ENCODE measurements at regions not wholly inside any gene's neighbourhood (a gene's known extent, or its start where the extent isn't known, plus 50 kb on each side); places are given as distances from the start of the nearest gene placed in this dataset.
"Not testable (repeated sequence)": the region's sequence is repeated elsewhere in the genome, so short reads cannot be mapped to it uniquely, and the experiment has no call there.

DNA sequence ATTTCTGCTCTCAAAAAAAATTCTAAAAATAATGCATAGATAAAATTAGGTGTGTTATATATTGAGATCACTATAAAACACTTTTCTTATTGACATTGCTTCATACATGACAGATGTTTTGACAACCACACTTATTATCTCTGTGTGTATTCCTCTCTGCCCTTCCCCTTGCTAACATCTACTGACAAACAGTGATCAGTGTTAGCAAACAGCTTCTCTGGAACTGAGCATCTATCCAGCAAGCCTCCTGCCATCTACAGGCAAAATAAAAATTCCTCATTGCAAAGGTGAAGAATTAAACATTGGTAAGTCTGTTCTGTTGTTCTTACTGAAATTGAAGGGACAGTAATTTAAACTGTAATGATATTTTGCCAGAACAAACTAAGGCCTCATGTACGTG, 2153.9 kb downstream of the NCAM2 start:
- DNase-seq (no peak), ATAC-seq (no peak)
- intact Hi-C loops (cut with DNase I, micrococcal nuclease), result no loop called here

DNA sequence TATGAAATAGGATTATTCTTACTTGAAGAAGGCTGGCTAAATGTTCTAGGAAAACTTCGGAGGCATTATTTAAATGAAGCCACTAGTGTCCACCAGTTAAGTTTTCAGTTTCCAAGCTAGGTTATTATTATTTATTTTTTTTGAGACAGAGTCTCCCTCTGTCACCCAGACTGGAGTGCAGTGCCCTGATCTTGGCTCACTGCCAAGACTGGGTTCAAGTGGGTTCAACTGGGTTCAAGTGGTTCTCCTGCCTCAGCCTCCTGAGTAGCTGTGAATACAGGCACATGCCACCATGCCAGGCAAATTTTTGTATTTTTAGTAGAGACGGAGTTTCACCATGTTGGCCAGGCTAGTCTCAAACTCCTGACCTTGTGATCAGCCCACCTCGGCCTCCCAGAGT, 2155.6 kb downstream of the NCAM2 start:
- intact Hi-C loops (cut with DNase I, micrococcal nuclease); DNase-seq; ATAC-seq: not testable (repeated sequence)

DNA sequence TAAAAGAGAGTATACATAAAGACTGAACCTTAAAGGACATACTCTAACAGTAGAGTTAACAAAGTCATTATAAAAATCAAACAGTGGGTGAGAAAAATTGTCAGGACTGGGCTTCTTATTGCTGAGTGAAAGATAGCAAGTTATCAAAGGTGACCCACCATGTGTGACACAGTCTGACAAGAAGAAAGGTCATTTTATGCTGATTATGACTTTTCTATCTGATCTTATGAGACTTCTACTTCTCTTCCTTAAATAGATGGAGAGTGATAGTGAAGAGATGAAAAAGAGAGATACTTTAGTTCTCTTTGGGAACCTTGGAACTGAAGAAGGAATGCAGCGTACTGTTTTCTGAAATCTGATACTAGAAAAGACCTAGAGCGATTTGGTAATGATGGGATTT, 2157.1 kb downstream of the NCAM2 start:
- intact Hi-C loops (cut with DNase I, micrococcal nuclease), result no loop called here
- no peak for DNase-seq
- no peak for ATAC-seq

DNA sequence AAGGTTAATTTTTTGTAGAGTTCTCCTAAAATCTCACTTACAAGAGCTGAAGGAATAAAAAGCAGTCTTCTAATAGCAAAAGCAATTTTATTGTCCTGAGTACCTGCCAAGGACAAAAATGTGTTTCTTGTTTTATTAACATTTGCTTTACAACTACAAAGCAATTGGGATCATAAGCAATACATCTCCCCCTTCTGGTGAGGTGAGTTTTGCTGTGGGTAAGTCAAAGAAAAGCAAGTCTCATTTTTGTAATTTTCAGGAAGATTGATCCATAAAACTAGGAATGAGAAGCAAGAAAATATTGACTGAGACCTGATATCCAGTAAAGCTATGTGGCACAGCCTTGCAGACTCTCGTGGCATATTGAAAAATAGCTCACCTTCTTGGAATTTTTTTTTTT, 2162.7 kb downstream of the NCAM2 start:
- intact Hi-C loops (cut with DNase I, micrococcal nuclease), result no loop called here
- no peak for ATAC-seq
- no peak for DNase-seq

DNA sequence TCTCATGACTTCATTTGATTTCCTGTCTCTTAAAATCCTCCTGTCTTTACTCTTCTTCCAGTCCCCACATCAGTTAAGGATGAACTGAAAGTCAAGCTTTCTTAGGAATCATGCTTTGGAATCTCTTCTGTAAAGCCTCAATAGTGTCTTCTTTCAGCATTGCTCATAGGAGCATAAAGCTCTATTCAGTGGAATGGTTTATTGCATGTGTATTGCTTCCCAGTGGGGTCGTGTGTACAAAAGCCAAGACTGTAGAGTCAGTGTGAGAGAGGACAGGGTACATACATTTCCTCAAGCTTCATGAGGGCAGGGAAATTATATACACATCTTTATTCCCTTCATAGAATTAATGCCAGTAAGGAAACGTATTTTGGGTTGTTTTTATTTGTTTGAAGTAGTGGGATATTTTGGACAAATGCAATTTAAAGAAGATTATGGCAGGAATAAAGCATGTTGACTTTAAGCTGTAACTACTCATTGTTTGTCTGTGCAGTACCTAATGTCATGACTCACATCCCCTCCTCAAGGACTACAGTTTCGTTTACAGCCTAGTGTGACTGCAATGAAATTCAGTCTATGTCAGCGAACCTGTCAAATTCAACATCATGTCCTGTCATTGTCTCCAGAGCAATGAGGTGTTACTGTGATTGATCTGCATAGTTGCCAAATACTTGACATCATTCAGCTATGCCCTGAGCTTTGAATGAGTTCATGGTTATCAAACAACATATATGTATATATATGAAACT, 2164.2 kb downstream of the NCAM2 start:
- intact Hi-C loops (cut with DNase I, micrococcal nuclease), result no loop called here
- ATAC-seq (no peak), DNase-seq (no peak)

Small RNAs in the stretch of these regions (microRNA-seq; reads per million reads assigned to microRNA genes)
- gene MIR6130, result 0 reads per million in 2 donors

Measured in left colon (tissue), 2 donors.